ENCODE measurements at regions not wholly inside any gene's neighbourhood (a gene's known extent, or its start where the extent isn't known, plus 50 kb on each side); places are given as distances from the start of the nearest gene placed in this dataset.

- no peak for DNase-seq
Observed at GRCh38 chrX:69303231-69303630, 138.0 kb upstream of the PJA1 start.

- DNase-seq, result no peak
Observed at GRCh38 chrX:69299951-69300714, 134.9 kb upstream of the PJA1 start.

GRCh38 chrX:69299285-69299684 is 134.0 kb upstream of the PJA1 start:
- no peak for DNase-seq

GRCh38 chrX:69298466-69299140 is 133.3 kb upstream of the PJA1 start:
- DNase-seq, result no peak

GRCh38 chrX:69297506-69297905 is 132.3 kb upstream of the PJA1 start:
- no peak for DNase-seq

GRCh38 chrX:69293776-69294601 is 128.7 kb upstream of the PJA1 start:
- DNase-seq, result no peak

GRCh38 chrX:69291116-69291515 is 125.9 kb upstream of the PJA1 start:
- no peak for DNase-seq

- DNase-seq, result no peak
Observed at GRCh38 chrX:69290292-69290691, 125.0 kb upstream of the PJA1 start.

- no peak for DNase-seq
Observed at GRCh38 chrX:69289793-69290123, 124.5 kb upstream of the PJA1 start.

- DNase-seq, result no peak
Observed at GRCh38 chrX:69289046-69289792, 124.0 kb upstream of the PJA1 start.

GRCh38 chrX:69287095-69287494 is 121.8 kb upstream of the PJA1 start:
- no peak for DNase-seq

GRCh38 chrX:69286565-69286906 is 121.3 kb upstream of the PJA1 start:
- DNase-seq, result no peak

- DNase-seq, result peak; percentile 34
Observed at GRCh38 chrX:69285881-69286564, 120.8 kb upstream of the PJA1 start.

- no peak for DNase-seq
Observed at GRCh38 chrX:69285401-69285877, 120.2 kb upstream of the PJA1 start.

- no peak for DNase-seq
Observed at GRCh38 chrX:69284491-69284890, 119.2 kb upstream of the PJA1 start.

GRCh38 chrX:69282893-69283690 is 117.8 kb upstream of the PJA1 start:
- no peak for DNase-seq

- DNase-seq, result no peak
Observed at GRCh38 chrX:69280933-69281332, 115.7 kb upstream of the PJA1 start.

- no peak for DNase-seq
Observed at GRCh38 chrX:69279234-69279633, 114.0 kb upstream of the PJA1 start.

GRCh38 chrX:69278031-69278687 is 112.9 kb upstream of the PJA1 start:
- DNase-seq, result no peak

- DNase-seq, result no peak
Observed at GRCh38 chrX:69277369-69277990, 112.2 kb upstream of the PJA1 start.

GRCh38 chrX:69268611-69269010 is 103.4 kb upstream of the PJA1 start:
- no peak for DNase-seq
